Spinal cord (tissue), 9 donors: ENCODE measurements at regions not wholly inside any gene's neighbourhood (a gene's known extent, or its start where the extent isn't known, plus 50 kb on each side); places are given as distances from the start of the nearest gene placed in this dataset.

ENCODE experiments used
- DNase-seq, 6 donors: peaks; one replicate each; pipeline versions ENCODE4 v3.0.0 to v3.0.0-alpha.2; 2013 to 2015; ENCODE audit warnings: low spot score in 6 of 6, low read depth in 4 of 6
- H3K27ac ChIP-seq: one replicate; pipeline ENCODE4 v1.5.1; 2013; ENCODE audit warnings: low read depth, low read length, control low read depth
- H3K27me3 ChIP-seq: one replicate; pipeline ENCODE4 v1.6.1; 2013; ENCODE audit warnings: low read length; ENCODE audit not compliant: control insufficient read depth, insufficient read depth
- H3K36me3 ChIP-seq: one replicate; pipeline ENCODE4 v1.6.1; 2013; ENCODE audit warnings: low read length; ENCODE audit not compliant: control insufficient read depth, insufficient read depth
- H3K4me1 ChIP-seq: one replicate; pipeline ENCODE4 v1.6.1; 2013; ENCODE audit warnings: low read length; ENCODE audit not compliant: control insufficient read depth, insufficient read depth
- H3K4me3 ChIP-seq: one replicate; pipeline ENCODE4 v1.5.1; 2013; ENCODE audit warnings: low read depth, low read length, control low read depth
- H3K9me3 ChIP-seq: one replicate; pipeline ENCODE4 v1.6.1; 2013; ENCODE audit warnings: low read length; ENCODE audit not compliant: control insufficient read depth, insufficient read depth
- WGBS: methylation state at CpG from one replicate; pipeline ENCODE4 v1.1.5; 2013; ENCODE audit warnings: missing lambda C conversion rate; ENCODE audit not compliant: insufficient coverage; 5-methylcytosine and 5-hydroxymethylcytosine counted together
- donor health status: healthy.

GRCh38 chr2:40002339-40002738 is 223.3 kb upstream of the THUMPD2 start:
- WGBS, result no CpG with 5 or more reads among the region's 3 CpGs

GRCh38 chr2:39999864-40000263 is 220.8 kb upstream of the THUMPD2 start:
- peak in 1 of 6 donors; percentile 4 for DNase-seq
- Histone ChIP-seq H3K9me3 (no peaks in the 10 kb centered on the region), H3K27ac (no peak overlapping the region), H3K4me1 (no peaks in the 10 kb centered on the region), H3K27me3 (no peaks in the 10 kb centered on the region), H3K36me3 (no peaks in the 10 kb centered on the region), H3K4me3 (no peak overlapping the region)
- 100% methylated on average over 2 of the region's 4 CpGs for WGBS

More at GRCh38 chr2:40002339-40002738, 223.3 kb upstream of the THUMPD2 start:
- H3K4me1 ChIP-seq, result no peaks in the 10 kb centered on the region
- H3K27ac ChIP-seq, result no peak overlapping the region
- H3K36me3 ChIP-seq, result no peaks in the 10 kb centered on the region
- DNase-seq, result no peak
- no peaks in the 10 kb centered on the region for H3K9me3 ChIP-seq
- no peaks in the 10 kb centered on the region for H3K27me3 ChIP-seq
- no peak overlapping the region for H3K4me3 ChIP-seq

GRCh38 chr2:39998617-39999016 is 219.6 kb upstream of the THUMPD2 start:
- WGBS, result no CpG with 5 or more reads among the region's 2 CpGs
- Histone ChIP-seq H3K4me1 (no peaks in the 10 kb centered on the region), H3K27ac (no peak overlapping the region), H3K27me3 (no peaks in the 10 kb centered on the region), H3K4me3 (no peak overlapping the region), H3K36me3 (no peaks in the 10 kb centered on the region), H3K9me3 (no peaks in the 10 kb centered on the region)
- peak in 2 of 6 donors; percentile 3 to 32 for DNase-seq

- H3K9me3 ChIP-seq, result no peaks in the 10 kb centered on the region
- DNase-seq, result no peak
- no peaks in the 10 kb centered on the region for H3K36me3 ChIP-seq
- no CpG with 5 or more reads among the region's 1 CpG for WGBS
- H3K4me3 ChIP-seq, result no peak overlapping the region
- H3K27ac ChIP-seq, result no peak overlapping the region
- no peaks in the 10 kb centered on the region for H3K4me1 ChIP-seq
- no peaks in the 10 kb centered on the region for H3K27me3 ChIP-seq
Measured at GRCh38 chr2:39996653-39997080, 217.6 kb upstream of the THUMPD2 start.

GRCh38 chr2:39995005-39995737 is 216.1 kb upstream of the THUMPD2 start:
- no CpG with 5 or more reads among the region's 3 CpGs for WGBS
- Histone ChIP-seq H3K36me3 (no peaks in the 10 kb centered on the region), H3K4me3 (no peak overlapping the region), H3K9me3 (no peaks in the 10 kb centered on the region), H3K4me1 (no peaks in the 10 kb centered on the region), H3K27ac (no peak overlapping the region), H3K27me3 (no peaks in the 10 kb centered on the region)
- DNase-seq, result no peak

GRCh38 chr2:39994151-39994550 is 215.1 kb upstream of the THUMPD2 start:
- DNase-seq, result no peak
- H3K4me3 ChIP-seq, result no peak overlapping the region

GRCh38 chr2:39991298-39991697 is 212.2 kb upstream of the THUMPD2 start:
- Histone ChIP-seq H3K27ac (no peak overlapping the region), H3K9me3 (no peaks in the 10 kb centered on the region), H3K4me1 (no peaks in the 10 kb centered on the region), H3K4me3 (no peak overlapping the region), H3K36me3 (no peaks in the 10 kb centered on the region), H3K27me3 (no peaks in the 10 kb centered on the region)
- no CpG with 5 or more reads among the region's 2 CpGs for WGBS
- DNase-seq, result no peak

More at GRCh38 chr2:39994151-39994550, 215.1 kb upstream of the THUMPD2 start:
- Histone ChIP-seq H3K36me3 (no peaks in the 10 kb centered on the region), H3K27me3 (no peaks in the 10 kb centered on the region), H3K9me3 (no peaks in the 10 kb centered on the region), H3K27ac (no peak overlapping the region), H3K4me1 (no peaks in the 10 kb centered on the region)

- Histone ChIP-seq H3K27me3 (no peaks in the 10 kb centered on the region), H3K4me1 (no peaks in the 10 kb centered on the region), H3K36me3 (no peaks in the 10 kb centered on the region), H3K4me3 (no peak overlapping the region), H3K9me3 (no peaks in the 10 kb centered on the region), H3K27ac (no peak overlapping the region)
- WGBS, result 86% methylated on average over 1 of the region's 2 CpGs
- DNase-seq, result peak in 1 of 6 donors; percentile 19
Measured at GRCh38 chr2:39990335-39990900, 211.4 kb upstream of the THUMPD2 start.

- H3K4me3 ChIP-seq, result no peak overlapping the region
- H3K36me3 ChIP-seq, result no peaks in the 10 kb centered on the region
- no peaks in the 10 kb centered on the region for H3K4me1 ChIP-seq
- no peaks in the 10 kb centered on the region for H3K27me3 ChIP-seq
- no peak for DNase-seq
- no CpG with 5 or more reads among the region's 3 CpGs for WGBS
- H3K9me3 ChIP-seq, result no peaks in the 10 kb centered on the region
- H3K27ac ChIP-seq, result no peak overlapping the region
Measured at GRCh38 chr2:39989888-39990287, 210.8 kb upstream of the THUMPD2 start.

- no peaks in the 10 kb centered on the region for H3K9me3 ChIP-seq
- WGBS, result no CpG with 5 or more reads among the region's 3 CpGs
- DNase-seq, result peak in 2 of 6 donors; percentile 1 to 15
- no peaks in the 10 kb centered on the region for H3K27me3 ChIP-seq
- no peak overlapping the region for H3K4me3 ChIP-seq
- no peaks in the 10 kb centered on the region for H3K36me3 ChIP-seq
- H3K4me1 ChIP-seq, result no peaks in the 10 kb centered on the region
- no peak overlapping the region for H3K27ac ChIP-seq
Measured at GRCh38 chr2:39981883-39982311, 202.8 kb upstream of the THUMPD2 start.
